EH (cell line): ENCODE measurements at regions not wholly inside any gene's neighbourhood (a gene's known extent, or its start where the extent isn't known, plus 50 kb on each side); places are given as distances from the start of the nearest gene placed in this dataset.
"Not testable (repeated sequence)": the region's sequence is repeated elsewhere in the genome, so short reads cannot be mapped to it uniquely, and the experiment has no call there.

Source experiments
- DNase-seq: peaks from one replicate; pipeline ENCODE4 v3.0.0-alpha.2; 2015; ENCODE audit warnings: low read depth

- DNase-seq = no peak
Measured at GRCh38 chr10:65040796-65041195, 1519.6 kb downstream of the REEP3 start.

DNA sequence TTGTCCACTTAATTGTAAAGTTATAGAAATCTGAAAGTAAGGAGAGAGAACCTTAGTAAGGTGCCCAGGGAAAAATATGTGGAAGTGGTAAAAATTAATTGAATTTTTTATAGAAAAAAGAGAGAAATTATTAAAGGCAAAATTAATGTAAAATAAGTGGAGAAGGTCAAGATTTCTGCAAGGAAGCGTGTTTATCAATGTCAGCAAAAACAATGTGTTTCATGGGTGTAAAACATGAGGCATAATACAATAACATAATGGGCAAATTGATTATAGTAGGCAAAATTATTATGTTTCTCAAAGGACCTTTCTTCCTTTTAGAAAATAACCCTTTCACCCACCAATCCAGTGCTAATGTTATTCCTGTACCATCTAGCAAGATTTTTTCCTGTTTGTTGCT, 1520.1 kb downstream of the REEP3 start:
- no peak for DNase-seq

- no peak for DNase-seq
Measured at GRCh38 chr10:65042496-65042895, 1521.3 kb downstream of the REEP3 start.

DNA sequence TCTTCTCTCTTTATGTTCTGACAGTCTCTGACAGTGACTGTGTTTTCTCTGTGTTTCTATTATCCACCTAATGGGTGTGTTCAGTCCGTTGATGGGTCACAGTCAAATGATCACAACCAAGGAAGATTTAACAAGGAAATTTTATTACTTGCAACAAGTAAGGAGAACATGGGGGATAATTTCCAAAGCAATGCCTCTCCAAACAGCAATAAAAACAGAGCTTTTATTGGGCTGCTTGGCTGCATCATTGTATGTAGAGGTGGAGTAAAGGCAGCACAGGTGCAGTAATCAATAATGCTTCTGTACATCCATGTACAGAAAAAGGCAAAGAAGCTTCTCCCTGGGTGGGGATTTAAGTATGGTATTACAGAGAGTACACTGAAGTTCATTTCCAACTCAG, 1525.6 kb downstream of the REEP3 start:
- no peak for DNase-seq

DNA sequence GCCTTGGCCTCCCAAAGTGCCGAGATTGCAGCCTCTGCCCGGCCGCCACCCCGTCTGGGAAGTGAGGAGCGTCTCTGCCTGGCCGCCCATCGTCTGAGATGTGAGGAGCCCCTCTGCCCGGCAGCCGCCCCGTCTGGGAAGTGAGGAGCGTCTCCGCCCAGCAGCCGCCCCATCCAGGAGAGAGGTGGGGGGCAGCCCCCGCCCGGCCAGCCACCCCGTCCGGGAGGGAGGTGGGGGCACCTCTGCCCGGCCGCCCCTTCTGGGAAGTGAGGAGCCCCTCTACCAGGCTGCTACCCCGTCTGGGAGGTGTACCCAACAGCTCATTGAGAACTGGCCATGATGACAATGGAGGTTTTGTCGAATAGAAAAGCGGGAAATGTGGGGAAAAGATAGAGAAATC, 1530.9 kb downstream of the REEP3 start:
- not testable (repeated sequence) for DNase-seq

DNA sequence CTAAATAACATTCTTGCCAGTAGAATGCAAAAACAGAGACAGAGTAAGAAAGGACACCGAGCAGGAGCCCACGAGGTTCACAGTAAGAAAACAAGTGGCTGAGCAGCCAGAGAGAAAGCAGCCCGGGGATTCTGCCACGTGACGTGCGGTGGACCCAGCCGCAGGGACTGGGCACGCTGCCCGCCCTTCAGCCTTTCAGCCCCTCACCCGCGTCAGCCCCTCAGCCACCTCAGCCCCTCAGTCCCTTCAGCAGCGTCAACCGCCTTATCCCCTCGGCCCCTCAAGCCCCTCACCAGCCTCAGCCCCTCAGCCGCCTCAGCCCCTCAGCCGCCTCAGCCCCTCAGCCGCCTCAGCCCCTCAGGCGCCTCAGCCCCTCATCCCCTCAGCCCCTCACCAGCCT, 1532.2 kb downstream of the REEP3 start:
- not testable (repeated sequence) for DNase-seq

- DNase-seq = not testable (repeated sequence)
Measured at GRCh38 chr10:65053831-65054351, 1532.7 kb downstream of the REEP3 start.

- not testable (repeated sequence) for DNase-seq
Measured at GRCh38 chr10:65054701-65055100, 1533.5 kb downstream of the REEP3 start.

DNA sequence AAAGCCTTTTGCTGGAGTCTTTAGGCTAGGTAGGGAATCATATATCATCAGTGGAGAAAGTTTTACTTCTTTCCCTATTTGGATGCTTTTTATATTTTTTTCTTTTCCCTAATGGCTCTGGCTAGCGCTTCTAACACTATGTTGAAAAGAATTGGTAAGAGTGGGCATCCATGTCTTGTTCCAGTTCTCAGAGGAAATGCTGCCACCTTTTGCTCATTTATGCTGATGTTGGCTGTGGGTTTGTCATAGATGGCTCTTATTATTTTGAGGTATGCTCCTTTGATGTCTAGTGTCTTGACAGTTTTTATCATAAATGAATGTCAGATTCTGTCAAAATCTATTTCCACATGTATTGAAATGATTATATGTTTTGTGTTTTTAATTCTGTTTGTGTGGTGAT, 1544.1 kb downstream of the REEP3 start:
- no peak for DNase-seq

DNA sequence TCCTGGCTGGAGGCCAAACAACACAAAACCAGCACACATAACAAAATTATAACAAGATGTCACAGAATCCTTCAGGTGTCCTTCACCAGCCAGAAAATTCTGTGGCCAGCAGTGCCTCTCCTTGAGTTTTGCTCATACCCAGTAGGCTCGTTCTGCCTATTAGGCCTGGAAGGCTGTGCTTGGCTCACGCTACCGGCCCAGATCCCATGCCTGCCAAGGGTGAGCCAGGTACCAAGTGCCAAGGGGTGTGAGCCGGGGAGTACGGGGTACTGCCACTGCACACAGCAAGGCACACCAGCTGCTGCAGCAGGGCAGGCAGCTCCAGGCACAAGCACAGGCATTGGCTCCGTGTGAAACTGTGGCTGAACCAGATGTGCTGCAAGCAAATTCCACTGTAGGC, 1562.0 kb downstream of the REEP3 start:
- no peak for DNase-seq

GRCh38 chr10:65090991-65091390, 1569.8 kb downstream of the REEP3 start:
- DNase-seq = no peak

GRCh38 chr10:65100146-65100545, 1578.9 kb downstream of the REEP3 start:
- DNase-seq = no peak

GRCh38 chr10:65100881-65101280, 1579.7 kb downstream of the REEP3 start:
- DNase-seq = not testable (repeated sequence)

GRCh38 chr10:65110009-65110408, 1588.8 kb downstream of the REEP3 start:
- DNase-seq = no peak

GRCh38 chr10:65111059-65111458, 1589.9 kb downstream of the REEP3 start:
- DNase-seq = not testable (repeated sequence)

- DNase-seq = no peak
Measured at GRCh38 chr10:65112573-65112972, 1591.4 kb downstream of the REEP3 start.

- DNase-seq = no peak
Measured at GRCh38 chr10:65123120-65123519, 1601.9 kb downstream of the REEP3 start.

- no peak for DNase-seq
Measured at GRCh38 chr10:65125212-65125611, 1604.0 kb downstream of the REEP3 start.

DNA sequence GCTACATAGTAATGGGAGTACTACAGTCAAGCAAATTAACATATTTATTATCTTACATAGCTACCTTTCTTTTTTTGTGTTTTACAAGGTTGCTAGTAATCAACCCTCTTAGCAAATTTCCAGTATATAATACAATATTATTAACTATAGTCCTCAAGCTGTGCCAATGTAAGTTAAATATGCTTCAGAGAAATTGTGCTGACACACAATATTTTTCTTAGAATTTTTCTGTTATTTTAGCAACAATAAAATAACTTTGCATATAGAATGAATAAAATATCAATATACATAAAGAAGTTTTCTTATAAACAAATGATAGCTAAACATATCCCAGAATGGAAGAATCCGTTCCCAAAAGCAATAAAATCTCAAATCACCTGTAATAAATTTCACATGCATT, 1605.1 kb downstream of the REEP3 start:
- no peak for DNase-seq

- DNase-seq = no peak
Measured at GRCh38 chr10:65128277-65128676, 1607.1 kb downstream of the REEP3 start.

DNA sequence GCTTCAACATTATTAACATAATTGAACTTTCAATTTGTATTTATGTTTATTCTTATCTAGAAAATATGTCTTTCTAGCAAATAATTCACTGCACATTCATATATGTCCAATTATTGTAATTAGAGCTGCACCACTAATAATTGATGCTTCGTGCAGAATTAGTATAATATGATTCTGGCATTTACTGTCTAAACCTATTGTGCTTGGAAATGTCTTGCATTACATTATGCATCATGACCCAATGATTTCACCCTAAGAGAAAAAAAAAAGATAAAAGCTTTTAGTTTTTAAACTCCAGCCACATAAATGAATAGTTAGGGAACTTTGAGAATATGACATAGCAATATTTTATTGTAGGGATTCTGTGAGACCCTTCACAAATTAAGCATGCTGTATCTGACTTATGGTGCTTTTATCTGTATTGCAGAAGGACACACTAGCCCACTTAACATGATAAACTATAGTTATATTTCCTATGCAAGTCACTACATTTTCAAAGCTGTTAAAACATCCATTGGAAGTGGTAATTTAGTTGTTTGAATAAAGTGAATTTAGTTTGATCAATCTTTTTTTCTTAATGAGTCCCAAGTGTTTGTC, 1609.1 kb downstream of the REEP3 start:
- DNase-seq = no peak

DNA sequence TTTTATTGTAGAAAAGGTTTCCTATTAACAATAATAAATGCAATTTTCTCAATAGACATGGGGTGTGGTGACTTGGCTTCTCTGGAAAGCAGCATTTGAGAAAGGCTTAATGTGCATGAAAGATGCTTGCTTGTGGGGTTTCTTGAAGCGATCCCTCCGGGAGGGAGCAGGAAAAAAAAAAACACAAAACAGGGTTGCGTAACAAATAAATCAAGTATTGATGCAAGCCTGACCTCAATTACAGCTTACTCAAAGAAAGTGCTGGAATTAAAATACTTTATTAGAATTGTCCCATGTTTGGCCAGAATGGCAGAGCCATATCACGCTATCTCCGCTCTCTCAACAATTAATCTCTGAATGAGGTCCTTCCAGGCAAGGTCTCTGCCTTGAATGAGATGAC, 1612.5 kb downstream of the REEP3 start:
- DNase-seq = no peak

DNA sequence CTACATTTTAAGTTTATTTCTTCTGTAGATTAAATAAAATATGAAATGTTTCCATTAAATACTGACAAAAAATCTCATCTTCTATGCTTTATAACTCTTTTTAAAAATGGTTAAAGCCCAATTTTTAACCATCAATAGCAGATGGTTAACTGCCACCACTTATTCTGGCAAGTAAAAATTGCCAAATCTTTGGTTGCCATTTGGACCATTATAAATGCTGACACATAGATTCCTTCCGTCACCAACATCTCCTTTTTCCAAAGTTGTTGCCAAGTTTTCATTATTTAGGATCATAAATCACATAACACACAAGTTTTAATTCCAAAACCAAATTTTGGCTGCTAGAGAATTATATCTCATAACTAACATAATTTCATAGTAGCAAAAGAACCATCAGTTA, 1614.3 kb downstream of the REEP3 start:
- no peak for DNase-seq

- DNase-seq = no peak
Measured at GRCh38 chr10:65142641-65143435, 1621.6 kb downstream of the REEP3 start.
